ENCODE measurements at regions not wholly inside any gene's neighbourhood (a gene's known extent, or its start where the extent isn't known, plus 50 kb on each side); places are given as distances from the start of the nearest gene placed in this dataset.

- no peak for DNase-seq (ENCODE audit: low read depth in 2 of 3, low spot score in 1 of 3)
Measured at GRCh38 chr5:8615142-8615858, 746.4 kb downstream of the MTRR start.

GRCh38 chr5:8628521-8628920 lies 759.6 kb downstream of the MTRR start:
- no peak for DNase-seq (ENCODE audit: low read depth in 2 of 3, low spot score in 1 of 3)

- DNase-seq (ENCODE audit: low read depth in 2 of 3, low spot score in 1 of 3) = no peak
Measured at GRCh38 chr5:8633259-8633658, 764.3 kb downstream of the MTRR start.

GRCh38 chr5:8633696-8634095 lies 764.7 kb downstream of the MTRR start:
- no peak for DNase-seq (ENCODE audit: low read depth in 2 of 3, low spot score in 1 of 3)

GRCh38 chr5:8634219-8634618 lies 765.3 kb downstream of the MTRR start:
- no peak for DNase-seq (ENCODE audit: low read depth in 2 of 3, low spot score in 1 of 3)

- no peak for DNase-seq (ENCODE audit: low read depth in 2 of 3, low spot score in 1 of 3)
Measured at GRCh38 chr5:8641786-8642505, 773.0 kb downstream of the MTRR start.

GRCh38 chr5:8644377-8644776 lies 775.4 kb downstream of the MTRR start:
- no peak for DNase-seq (ENCODE audit: low read depth in 2 of 3, low spot score in 1 of 3)

GRCh38 chr5:8647111-8647510 lies 778.2 kb downstream of the MTRR start:
- no peak for DNase-seq (ENCODE audit: low read depth in 2 of 3, low spot score in 1 of 3)

- no peak for DNase-seq (ENCODE audit: low read depth in 2 of 3, low spot score in 1 of 3)
Measured at GRCh38 chr5:8650186-8650585, 781.2 kb downstream of the MTRR start.

- no peak for DNase-seq (ENCODE audit: low read depth in 2 of 3, low spot score in 1 of 3)
Measured at GRCh38 chr5:8660133-8660893, 791.4 kb downstream of the MTRR start.

- DNase-seq (ENCODE audit: low read depth in 2 of 3, low spot score in 1 of 3) = no peak
Measured at GRCh38 chr5:8663374-8663773, 794.4 kb downstream of the MTRR start.

- DNase-seq (ENCODE audit: low read depth in 2 of 3, low spot score in 1 of 3) = no peak
Measured at GRCh38 chr5:8675182-8675581, 806.2 kb downstream of the MTRR start.

GRCh38 chr5:8676695-8677094 lies 807.7 kb downstream of the MTRR start:
- DNase-seq (ENCODE audit: low read depth in 2 of 3, low spot score in 1 of 3) = no peak

GRCh38 chr5:8682381-8682780 lies 813.4 kb downstream of the MTRR start:
- DNase-seq (ENCODE audit: low read depth in 2 of 3, low spot score in 1 of 3) = no peak

- no peak for DNase-seq (ENCODE audit: low read depth in 2 of 3, low spot score in 1 of 3)
Measured at GRCh38 chr5:8683496-8683895, 814.5 kb downstream of the MTRR start.

- DNase-seq (ENCODE audit: low read depth in 2 of 3, low spot score in 1 of 3) = no peak
Measured at GRCh38 chr5:8685704-8686103, 816.8 kb downstream of the MTRR start.

- DNase-seq (ENCODE audit: low read depth in 2 of 3, low spot score in 1 of 3) = no peak
Measured at GRCh38 chr5:8686707-8687106, 817.8 kb downstream of the MTRR start.

- DNase-seq (ENCODE audit: low read depth in 2 of 3, low spot score in 1 of 3) = no peak
Measured at GRCh38 chr5:8689773-8690172, 820.8 kb downstream of the MTRR start.

- DNase-seq (ENCODE audit: low read depth in 2 of 3, low spot score in 1 of 3) = no peak
Measured at GRCh38 chr5:8691221-8691620, 822.3 kb downstream of the MTRR start.

GRCh38 chr5:8693341-8693844 lies 824.4 kb downstream of the MTRR start:
- no peak for DNase-seq (ENCODE audit: low read depth in 2 of 3, low spot score in 1 of 3)

GRCh38 chr5:8694545-8694944 lies 825.6 kb downstream of the MTRR start:
- DNase-seq (ENCODE audit: low read depth in 2 of 3, low spot score in 1 of 3) = no peak
